NCI-H1092 treated with DMSO at 0.1 percent for 48 hours (cell line): ENCODE measurements at regions not wholly inside any gene's neighbourhood (a gene's known extent, or its start where the extent isn't known, plus 50 kb on each side); places are given as distances from the start of the nearest gene placed in this dataset.

ENCODE experiments used
- DNase-seq: peaks from one replicate; lab custom pipeline; 2025; lab: John Stamatoyannopoulos, UW

DNA sequence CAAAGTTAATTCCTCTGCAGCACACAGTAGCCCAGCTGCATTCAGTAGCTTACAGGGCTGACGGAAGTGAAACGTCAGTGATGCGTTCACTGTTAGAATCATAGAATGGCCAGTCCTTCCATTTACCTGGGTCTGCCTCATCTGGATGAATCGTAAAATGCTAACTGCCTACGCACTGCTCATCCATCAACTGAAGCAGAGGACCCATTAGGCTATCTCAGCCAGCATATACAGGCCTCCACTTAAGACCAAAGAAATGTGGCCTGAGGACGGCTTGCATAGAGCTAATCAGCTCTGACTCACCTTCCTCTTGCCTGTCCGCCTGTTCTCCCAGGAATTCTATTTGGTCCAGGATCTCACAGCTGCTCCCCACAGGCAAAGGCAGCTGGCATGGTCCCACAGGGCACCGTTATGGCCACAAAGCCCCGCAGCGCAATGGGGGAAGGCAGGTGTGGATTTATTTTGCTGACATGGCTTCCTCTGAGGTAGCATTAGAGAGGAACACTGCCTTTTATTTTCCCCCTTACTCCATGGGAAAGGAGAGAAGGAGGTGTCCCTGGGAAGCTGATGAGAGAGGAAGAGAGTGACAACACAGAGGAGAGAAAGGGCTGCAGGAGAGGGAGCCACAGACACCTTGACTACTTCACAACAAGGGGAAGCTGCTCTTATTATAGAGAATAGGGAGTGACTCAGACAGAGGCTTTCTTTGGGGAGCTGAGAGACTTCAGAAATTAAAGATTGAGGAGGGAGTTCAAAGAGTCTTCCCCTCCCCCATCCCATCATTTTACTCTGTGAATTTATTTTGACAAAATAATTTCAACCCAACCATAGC lies 177.6 kb downstream of the HHIPL2 start:
- no peak for DNase-seq

DNA sequence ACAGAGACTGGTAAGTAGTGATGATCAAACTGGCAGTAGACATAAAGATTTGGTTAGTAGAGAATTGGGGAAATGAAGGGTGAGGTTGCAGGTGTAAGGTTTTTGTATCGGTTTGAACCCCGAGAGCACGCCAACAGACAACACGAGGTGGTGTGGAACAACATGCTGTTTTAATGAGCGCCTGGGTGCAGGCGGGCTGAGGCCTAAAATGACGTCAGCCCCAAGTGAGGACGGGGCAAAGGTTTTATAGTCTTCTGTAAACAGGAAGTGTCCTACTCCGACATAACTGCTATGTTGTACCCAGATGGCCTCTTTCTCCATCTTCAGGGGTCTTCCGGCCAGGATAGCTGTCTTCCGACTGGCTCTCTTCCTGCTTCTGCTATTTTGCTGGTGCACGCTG lies 178.8 kb downstream of the HHIPL2 start:
- DNase-seq: no peak

DNA sequence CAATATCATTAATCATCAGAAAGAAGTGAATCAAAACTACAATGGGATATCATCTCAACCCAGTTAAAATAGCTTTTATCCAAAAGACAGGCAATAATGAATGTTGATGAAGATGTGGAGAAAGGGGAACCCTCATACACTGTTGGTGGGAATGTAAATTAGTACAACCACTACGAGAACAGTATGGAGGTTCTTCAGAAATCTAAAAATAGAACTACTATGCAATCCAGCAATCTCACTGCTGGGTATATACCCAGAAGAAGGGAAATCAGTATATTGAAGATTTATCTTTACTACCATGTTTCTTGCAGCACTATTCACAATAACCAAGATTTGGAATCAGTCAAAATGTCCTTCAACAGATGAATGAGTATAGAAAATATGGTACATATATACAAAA lies 189.8 kb downstream of the HHIPL2 start:
- no peak for DNase-seq

DNA sequence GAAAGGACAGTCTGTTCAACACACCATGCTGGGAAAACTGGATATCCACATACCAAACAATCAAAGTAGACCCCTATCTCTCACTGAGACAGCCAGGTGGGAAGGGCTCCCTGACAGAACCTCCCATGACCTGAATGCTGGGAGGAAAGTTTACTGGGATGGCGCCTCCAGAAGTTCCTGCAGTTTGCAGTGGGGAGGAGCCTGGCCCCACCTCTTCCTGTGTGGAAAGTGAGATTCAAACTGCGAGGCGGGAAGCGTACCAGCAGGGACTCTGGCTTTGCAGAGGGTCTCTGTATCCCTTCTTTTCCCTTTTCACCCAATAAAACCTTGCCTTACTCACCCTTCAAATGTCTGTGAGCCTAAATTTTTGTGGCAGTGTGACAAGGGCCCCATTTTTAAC lies 190.7 kb downstream of the HHIPL2 start:
- no peak for DNase-seq

DNA sequence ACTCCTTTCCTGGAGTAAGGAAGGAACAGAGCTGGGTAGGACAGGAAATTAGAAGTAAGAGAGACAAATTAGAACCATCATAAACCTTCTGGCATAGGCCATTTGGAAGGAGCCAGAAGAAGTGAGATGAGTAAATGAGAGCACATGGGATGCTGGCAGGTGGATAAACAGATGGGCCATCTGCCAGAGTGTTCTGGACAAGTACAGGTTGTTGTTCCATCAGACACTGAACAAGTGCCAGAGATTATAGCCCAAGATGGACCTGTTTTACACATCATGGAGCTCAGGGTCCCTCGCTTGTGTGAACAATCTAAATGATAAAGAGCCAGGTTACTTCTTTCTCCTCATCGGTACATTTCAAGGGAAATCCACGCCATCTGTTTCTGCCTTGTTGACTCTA lies 200.3 kb downstream of the HHIPL2 start:
- peak; percentile 37 for DNase-seq

DNA sequence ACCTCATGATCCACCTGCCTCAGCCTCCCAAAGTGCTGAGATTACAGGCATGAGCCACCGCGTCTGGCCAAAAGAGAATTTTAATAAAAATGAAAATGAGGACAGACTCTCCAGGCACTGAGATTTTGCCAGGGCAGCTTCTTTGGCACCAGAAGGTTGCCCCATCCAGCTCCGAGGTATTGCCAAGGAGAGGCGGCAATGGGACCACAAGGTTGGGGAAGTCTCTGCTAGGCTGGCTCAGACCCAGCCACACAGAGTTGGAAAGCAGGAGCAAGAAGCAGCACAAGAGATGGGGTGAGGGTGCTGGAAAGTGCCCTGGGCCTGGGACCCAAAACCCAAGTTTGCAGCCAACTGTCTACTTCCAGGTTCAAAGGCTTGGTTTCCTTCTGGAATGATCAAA lies 200.9 kb downstream of the HHIPL2 start:
- no peak for DNase-seq

DNA sequence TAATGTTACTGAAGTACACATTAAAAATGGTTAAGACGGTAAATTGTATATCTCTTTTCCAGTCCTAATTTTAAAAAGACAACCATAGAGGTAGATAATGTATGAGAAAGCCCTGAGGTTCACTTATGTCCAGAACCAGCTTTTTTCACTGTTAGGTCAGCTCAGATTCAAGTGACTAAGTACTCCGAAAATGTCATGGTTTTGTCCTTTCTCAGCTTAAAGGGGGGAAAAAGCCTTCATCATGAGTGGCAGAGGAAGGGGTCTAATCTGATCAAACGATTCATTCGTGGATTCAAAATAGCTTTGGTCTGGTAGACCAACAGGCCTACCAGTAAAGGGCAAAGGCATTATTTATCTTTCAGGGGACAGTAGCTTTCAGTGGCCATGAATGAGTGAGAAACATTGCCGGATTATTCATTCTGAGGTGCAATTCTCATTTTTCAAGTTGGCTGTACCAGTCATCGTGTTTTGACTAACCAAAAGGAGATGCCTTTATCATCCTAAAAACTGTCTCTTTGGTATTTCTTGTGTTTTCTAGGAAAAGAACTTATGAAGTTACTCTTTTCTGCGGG lies 208.4 kb downstream of the HHIPL2 start:
- DNase-seq: no peak

DNA sequence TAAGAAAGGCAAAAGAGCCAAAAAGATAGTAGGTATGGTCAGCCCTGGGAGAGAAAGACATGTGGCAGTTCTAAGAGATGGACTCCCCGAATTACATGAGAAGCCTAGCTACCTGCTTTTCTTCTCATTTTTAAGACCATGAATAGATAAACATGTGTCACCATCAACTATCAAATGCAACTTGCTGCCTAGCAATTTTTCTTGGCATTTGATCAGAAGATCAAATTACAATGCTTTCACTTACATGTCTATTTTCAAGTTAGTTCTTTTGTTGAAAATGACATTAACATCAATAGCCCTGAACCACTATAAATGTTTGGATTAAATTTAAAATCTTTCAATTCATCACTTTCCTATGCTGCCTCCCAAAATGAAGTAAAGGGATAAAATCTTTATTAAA lies 212.3 kb downstream of the HHIPL2 start:
- no peak for DNase-seq

DNA sequence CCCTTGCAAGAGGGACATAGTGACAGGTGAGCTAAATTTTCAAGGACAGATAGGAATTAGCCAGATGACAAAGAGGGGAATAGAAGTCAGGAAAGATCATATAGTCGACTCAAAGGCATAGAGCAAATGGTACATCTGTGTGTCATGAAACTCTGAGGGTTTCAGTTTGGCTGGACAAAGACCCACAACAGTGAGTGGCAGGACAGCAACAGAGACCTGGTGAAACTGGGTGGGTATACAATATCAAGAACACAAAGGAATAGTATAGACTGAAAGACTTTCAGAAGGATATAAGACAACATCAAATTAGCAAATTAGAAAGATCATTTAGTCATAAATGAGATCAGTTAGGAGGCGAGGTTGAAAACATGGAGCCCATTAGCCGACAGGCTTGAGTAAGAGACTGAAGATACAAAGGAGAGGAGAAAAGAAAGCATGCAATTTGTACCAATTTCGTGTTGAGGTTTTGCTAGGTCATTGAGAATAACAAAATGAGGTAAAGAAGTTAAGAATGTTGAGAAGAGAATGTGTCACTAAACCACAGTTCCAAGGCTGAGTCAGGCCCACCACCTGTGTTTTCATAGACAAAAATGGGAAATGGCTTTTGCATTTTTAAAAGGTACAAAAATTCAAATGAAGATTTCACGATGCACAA lies 213.8 kb downstream of the HHIPL2 start:
- DNase-seq: no peak

DNA sequence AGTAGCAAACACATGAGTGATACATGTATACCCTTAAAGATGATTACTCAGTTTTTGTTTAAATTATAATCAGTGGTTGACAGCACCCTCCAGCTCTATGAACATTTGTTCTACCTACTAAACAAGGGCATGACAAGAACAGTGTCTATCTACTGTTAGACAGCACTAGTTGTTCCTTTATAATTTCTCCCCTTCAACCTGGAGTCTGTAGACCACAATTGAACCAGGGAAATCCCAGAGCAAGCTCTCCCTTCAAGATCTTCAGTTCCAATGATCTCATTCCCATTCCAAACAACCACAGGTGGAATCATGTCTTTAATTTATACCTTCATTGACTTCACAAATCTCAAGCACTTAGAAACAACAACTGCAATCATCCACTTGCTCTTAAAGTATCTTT lies 216.1 kb downstream of the HHIPL2 start:
- DNase-seq: no peak

DNA sequence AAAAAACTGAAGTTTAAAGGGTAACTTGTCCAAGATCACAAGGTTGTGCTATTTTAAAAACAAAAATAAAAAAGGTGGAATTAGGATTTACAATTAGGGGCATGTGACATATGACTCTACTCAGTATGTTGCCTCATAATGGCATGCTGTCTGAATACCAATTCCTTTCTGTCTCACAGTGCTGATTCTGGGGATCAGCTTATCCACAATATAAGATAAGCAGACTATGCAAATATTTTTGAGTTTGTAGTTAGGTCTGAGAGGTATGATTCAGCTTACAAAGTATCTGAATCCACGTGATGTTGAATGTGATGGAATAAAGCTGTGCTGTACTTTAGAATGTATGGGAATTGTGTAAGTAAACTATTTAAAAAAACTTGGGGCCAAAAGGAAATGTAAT lies 216.6 kb downstream of the HHIPL2 start:
- no peak for DNase-seq

DNA sequence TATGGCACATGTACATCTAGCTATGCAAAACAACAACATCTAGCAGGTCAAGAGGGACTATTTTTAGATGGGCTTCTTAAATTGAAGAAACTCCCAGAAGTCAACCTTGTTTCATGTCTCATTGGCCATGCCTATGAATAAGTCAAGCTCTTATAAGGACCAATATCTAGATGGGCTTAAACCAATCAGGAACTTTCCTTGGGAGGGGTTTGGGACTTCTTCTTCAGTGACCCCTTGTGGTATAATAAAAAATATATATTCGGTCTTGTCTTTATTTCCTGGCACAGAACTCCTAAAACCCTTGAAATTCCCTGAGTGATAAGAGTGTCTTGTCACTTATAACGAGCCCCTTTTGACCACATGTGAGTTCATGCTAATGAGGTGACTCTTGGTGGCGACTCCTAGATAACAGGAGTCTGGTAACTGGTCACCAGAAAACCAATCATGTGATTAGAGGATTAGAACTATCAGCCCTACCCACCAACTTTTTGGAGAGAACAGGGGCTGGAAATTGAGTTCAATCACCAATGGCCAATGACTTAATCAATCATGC lies 218.3 kb downstream of the HHIPL2 start:
- no peak for DNase-seq

DNA sequence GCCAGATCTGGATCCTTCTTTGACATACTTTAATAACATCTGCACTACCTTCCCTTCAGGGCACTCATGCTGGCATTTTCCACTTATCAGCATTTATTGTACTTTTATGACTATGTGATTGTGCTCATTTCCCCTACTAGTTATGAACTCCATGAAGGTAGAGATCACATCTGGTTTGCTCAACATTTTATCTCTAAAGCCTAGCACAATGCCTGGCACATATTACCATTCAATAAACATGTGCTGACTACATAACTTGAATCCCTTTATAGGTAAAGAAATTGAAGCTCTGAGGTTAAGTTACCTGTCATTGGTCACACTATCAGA lies 221.2 kb downstream of the HHIPL2 start:
- DNase-seq: no peak

DNA sequence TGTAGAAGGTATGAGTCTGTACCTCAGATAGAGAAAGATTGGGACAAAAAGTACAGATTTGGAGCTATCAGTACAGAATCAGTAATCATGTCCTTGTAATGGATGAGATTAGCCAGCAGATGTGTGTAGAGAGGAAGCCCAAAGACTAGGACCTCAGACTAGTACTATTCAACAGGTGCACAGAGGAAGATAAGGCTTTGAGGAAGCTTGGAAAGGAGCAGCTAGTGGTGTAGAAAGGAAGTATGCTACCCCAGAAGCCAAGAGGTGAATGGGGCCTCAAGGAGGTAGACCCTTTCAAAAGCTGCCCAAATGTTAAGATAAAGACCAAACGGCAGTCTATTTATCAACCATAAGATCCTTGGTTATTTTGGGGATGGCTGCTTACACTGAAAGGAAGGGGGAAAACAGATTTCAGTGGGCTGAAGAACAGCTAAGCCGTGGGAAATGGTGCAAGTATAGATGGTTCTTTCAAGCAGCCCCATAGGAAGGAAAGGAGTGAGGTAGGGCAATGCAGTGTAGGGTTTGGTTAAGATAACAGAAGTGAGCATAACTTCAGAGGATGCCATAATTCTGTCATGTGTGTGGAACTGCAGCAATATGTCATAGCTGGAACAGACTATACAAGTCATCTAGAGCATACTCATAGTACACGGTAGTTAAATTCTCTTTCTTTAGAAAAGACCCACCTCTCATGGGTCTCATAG lies 221.7 kb downstream of the HHIPL2 start:
- DNase-seq: no peak

DNA sequence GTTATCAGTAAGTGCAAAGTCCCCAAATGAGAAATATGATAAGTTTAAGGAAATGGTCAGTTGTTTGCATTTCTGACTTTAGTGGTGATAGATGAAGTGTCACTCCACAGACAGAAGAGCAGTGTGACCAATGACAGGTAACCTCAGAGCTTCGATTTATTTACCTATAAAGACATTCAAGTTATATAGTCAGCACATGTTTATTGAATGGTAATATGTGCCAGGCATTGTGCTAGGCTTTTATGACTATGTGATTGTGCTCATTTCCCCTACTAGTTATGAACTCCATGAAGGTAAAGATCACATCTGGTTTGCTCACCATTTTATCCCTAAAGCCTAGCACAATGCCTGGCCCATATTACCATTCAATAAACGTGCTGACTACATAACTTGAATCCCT lies 222.4 kb downstream of the HHIPL2 start:
- DNase-seq: no peak

DNA sequence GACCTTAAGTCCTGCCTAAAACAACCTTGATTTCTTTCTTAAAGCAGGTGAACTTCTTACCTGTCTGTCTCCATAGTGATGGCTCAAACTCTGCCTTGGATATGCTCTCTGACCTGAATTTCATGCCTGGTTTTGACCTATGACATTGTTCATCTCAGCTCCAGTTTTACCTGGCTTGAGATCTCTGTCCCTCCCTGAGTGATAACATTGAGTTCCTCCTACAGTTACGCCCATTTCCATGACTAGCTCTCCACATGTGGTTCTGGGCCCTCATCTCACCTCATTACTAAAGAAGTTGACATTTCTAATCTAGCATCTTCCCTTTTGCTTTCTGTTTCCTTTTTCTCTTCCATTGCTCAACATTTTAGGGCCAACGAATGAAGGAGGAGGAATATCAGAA lies 233.1 kb downstream of the HHIPL2 start:
- no peak for DNase-seq

DNA sequence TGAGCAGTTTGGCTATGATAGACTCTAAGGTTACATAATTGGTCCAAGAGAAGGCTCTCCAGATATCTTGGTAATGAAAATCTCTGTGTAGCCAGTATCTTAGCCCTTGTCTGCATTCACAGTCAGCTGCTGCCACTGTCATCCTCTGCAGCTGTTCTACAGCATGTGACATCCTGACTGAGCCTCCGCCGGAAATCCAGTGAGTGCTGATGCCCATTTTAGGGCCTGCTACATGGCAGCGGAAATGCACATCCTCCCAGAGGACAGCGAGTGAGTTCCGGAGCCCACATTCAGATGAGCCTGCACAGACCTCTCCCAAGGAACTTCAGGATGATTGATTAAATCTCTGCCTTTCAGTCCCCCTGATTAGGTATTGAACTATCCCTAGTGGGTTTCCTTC lies 237.1 kb downstream of the HHIPL2 start:
- DNase-seq: no peak

DNA sequence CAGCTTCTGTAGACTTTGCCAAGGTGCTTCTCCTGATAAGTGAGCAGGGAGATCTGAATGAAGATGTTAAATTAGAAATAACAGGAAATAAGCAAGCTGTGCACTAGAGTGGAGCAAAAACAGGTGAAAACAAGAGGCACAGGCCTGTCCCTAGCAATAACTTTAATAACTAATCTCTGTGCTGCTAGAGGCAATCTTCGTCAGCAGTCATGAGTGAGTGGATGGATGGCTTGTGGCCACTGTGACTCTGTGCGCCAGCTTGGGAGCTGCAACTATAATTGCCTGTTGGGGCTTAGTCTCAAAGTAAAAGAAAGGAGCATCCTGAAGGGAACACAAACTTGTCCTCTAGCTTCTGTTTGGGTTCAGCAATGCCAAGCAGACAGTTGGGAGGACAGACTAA lies 240.3 kb downstream of the HHIPL2 start:
- no peak for DNase-seq

DNA sequence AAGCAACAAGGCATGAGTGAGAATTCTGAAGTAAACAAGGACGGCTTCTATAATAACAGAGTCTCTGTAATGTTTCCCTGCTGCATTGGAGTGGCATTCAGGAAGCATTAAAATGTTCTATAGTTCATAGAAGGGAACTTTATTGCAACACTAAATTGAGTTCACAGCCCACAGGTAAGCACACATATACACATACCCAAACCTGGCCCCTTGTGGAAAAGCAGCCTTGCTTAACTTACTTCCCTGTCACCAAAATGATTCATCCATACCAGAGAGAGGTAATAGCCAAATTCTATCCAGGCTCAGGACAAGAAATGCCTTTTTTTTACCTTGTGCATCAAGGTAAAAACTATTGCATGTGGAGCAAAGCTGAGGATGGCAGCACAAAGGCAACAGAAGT lies 241.4 kb downstream of the HHIPL2 start:
- DNase-seq: no peak

DNA sequence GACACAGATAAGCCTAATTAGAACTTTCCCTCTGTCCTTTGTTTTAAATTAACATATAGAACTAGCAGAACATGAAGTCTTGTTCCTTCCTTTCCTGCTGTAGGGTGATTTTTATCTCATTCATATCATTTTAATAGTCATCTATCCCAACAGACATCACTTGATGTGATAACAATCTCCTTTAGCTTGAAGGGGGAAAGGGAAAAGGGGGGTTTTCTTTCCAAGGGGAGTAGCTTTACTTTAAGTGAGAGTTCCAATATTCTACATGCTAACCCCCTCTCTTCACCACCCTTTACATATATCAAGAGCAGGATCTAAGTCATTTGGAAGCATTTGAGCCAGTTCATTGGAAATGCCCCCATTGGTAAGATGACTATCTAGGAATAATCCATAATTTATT lies 241.9 kb downstream of the HHIPL2 start:
- DNase-seq: no peak

DNA sequence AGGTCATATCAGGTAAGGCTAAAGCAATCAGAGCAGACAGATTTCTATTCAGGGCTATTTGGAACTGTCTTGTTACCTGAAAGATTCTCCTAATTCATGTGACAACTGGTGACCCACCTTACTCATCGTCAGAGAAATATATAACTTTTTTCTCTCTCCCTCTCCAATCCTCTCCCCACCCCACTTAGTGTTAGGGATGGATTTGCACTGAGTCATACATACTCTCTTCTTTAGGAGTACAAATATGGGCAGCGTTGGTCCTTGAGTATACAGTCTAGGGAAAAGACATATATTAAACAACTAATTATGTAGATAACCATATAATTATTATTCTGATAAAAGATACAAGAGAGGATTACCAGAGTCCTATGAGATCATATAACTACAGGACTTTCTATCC lies 246.3 kb downstream of the HHIPL2 start:
- no peak for DNase-seq

DNA sequence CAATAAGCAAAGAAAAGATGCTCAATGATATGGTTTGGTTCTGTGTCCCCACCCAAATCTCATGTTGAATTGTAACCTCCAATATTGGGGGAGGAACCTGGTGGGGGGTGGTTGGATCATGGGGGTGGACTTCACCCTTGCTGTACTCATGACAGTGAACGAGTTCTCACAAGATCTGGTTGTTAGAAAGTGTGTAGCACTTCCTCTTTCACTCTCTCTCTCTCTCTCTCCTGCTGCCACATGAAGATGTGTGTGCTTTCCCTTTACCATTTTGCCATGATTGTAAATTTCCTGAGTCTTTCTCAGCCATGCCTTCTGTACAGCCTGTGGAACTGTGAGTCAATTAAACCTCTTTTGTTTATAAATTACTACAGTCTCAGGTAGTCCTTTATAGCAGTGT lies 248.4 kb downstream of the HHIPL2 start:
- DNase-seq: no peak

DNA sequence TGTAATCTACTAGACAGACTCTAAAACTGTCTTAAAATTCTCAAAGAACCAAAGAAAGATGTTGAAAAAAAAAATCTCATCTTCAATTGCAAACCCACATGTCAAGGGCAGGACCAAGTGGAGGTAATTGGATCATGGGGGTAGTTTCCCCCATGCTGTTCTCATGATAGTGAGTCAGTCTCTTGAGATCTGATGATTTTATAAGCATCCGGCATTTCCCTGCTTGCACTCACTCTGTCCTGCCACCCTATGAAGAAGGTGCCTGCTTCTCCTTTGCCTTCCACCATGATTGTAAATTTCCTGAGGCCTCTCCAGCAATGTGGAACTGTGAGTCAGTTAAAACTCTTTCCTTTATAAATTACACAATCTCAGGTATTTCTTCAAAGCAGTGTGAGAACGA lies 257.0 kb downstream of the HHIPL2 start:
- no peak for DNase-seq
